SK-N-SH (cell line): ENCODE measurements at regions not wholly inside any gene's neighbourhood (a gene's known extent, or its start where the extent isn't known, plus 50 kb on each side); places are given as distances from the start of the nearest gene placed in this dataset.

Experiments used
- EP300 ChIP-seq, 2 experiments: IDR thresholded peaks; 2 replicates each; pipeline versions ENCODE4 v1.4.0 to v1.6.1; 2012; ENCODE audit warnings: borderline replicate concordance in 1 of 2, low read depth in 1 of 2, low read length in 1 of 2
- MAX ChIP-seq: IDR thresholded peaks from 2 replicates; pipeline ENCODE4 v1.4.0; 2012; ENCODE audit warnings: low read depth
- MXI1 ChIP-seq: IDR thresholded peaks from 2 replicates; pipeline ENCODE4 v1.6.1; 2012; ENCODE audit warnings: mild to moderate bottlenecking, low read depth, low read length, improper control_type of control experiment
- POLR2AphosphoS5 ChIP-seq: IDR thresholded peaks from 2 replicates; pipeline ENCODE4 v1.6.1; 2012; ENCODE audit warnings: low read depth, low read length
- RAD21 ChIP-seq: IDR thresholded peaks from 2 replicates; pipeline ENCODE4 v1.6.1; 2012; ENCODE audit warnings: mild to moderate bottlenecking, low read length
- RCOR1 ChIP-seq: fragments of 150-350 bp; IDR thresholded peaks from 2 replicates; pipeline ENCODE4 v1.6.1; 2017; ENCODE audit warnings: antibody characterized with exemption, low read length
- TAF1 ChIP-seq: IDR thresholded peaks from 2 replicates; pipeline ENCODE4 v1.6.1; 2012; ENCODE audit warnings: low read depth, mild to moderate bottlenecking, low read length, moderate library complexity, borderline replicate concordance
- TF ChIP-seq, protein P1 (sequence below): fragments of 200-600 bp; sonication (generic); IDR thresholded peaks from 2 replicates; pipeline ENCODE4 v1.6.1; 2017; ENCODE audit warnings: antibody characterized with exemption, mild to moderate bottlenecking, moderate library complexity
- TF ChIP-seq, protein P2 (sequence below): fragments of 150-350 bp; IDR thresholded peaks from 2 replicates; pipeline ENCODE4 v1.6.1; 2017; ENCODE audit warnings: antibody characterized with exemption, low read length, low read depth, borderline replicate concordance
- TF ChIP-seq, protein P3 (sequence below): IDR thresholded peaks from 2 replicates; pipeline ENCODE4 v1.6.1; 2012; ENCODE audit warnings: mild to moderate bottlenecking, low read depth, low read length, moderate library complexity
- TF ChIP-seq, protein P4 (sequence below): IDR thresholded peaks from 2 replicates; pipeline ENCODE4; 2012

GRCh38 chr1:80403471-80403893 is 1397.0 kb upstream of the ADGRL4 start:
- TF ChIP-seq, protein P1, sequence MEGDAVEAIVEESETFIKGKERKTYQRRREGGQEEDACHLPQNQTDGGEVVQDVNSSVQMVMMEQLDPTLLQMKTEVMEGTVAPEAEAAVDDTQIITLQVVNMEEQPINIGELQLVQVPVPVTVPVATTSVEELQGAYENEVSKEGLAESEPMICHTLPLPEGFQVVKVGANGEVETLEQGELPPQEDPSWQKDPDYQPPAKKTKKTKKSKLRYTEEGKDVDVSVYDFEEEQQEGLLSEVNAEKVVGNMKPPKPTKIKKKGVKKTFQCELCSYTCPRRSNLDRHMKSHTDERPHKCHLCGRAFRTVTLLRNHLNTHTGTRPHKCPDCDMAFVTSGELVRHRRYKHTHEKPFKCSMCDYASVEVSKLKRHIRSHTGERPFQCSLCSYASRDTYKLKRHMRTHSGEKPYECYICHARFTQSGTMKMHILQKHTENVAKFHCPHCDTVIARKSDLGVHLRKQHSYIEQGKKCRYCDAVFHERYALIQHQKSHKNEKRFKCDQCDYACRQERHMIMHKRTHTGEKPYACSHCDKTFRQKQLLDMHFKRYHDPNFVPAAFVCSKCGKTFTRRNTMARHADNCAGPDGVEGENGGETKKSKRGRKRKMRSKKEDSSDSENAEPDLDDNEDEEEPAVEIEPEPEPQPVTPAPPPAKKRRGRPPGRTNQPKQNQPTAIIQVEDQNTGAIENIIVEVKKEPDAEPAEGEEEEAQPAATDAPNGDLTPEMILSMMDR = no peak
- TF ChIP-seq, protein P2, sequence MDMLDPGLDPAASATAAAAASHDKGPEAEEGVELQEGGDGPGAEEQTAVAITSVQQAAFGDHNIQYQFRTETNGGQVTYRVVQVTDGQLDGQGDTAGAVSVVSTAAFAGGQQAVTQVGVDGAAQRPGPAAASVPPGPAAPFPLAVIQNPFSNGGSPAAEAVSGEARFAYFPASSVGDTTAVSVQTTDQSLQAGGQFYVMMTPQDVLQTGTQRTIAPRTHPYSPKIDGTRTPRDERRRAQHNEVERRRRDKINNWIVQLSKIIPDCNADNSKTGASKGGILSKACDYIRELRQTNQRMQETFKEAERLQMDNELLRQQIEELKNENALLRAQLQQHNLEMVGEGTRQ = no peak
- TF ChIP-seq POLR2AphosphoS5 = no peak
- TF ChIP-seq, protein P3, sequence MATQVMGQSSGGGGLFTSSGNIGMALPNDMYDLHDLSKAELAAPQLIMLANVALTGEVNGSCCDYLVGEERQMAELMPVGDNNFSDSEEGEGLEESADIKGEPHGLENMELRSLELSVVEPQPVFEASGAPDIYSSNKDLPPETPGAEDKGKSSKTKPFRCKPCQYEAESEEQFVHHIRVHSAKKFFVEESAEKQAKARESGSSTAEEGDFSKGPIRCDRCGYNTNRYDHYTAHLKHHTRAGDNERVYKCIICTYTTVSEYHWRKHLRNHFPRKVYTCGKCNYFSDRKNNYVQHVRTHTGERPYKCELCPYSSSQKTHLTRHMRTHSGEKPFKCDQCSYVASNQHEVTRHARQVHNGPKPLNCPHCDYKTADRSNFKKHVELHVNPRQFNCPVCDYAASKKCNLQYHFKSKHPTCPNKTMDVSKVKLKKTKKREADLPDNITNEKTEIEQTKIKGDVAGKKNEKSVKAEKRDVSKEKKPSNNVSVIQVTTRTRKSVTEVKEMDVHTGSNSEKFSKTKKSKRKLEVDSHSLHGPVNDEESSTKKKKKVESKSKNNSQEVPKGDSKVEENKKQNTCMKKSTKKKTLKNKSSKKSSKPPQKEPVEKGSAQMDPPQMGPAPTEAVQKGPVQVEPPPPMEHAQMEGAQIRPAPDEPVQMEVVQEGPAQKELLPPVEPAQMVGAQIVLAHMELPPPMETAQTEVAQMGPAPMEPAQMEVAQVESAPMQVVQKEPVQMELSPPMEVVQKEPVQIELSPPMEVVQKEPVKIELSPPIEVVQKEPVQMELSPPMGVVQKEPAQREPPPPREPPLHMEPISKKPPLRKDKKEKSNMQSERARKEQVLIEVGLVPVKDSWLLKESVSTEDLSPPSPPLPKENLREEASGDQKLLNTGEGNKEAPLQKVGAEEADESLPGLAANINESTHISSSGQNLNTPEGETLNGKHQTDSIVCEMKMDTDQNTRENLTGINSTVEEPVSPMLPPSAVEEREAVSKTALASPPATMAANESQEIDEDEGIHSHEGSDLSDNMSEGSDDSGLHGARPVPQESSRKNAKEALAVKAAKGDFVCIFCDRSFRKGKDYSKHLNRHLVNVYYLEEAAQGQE = no peak
- peak in 1 of 2 experiments; percentile 95; a peak in 2 of 4 replicates for TF ChIP-seq EP300 (IDR thresholded peaks at IDR 0.05; ENCODE audit: borderline replicate concordance in 1 of 2, low read depth in 1 of 2, low read length in 1 of 2)
- TF ChIP-seq RAD21 = peak; percentile 21; the same call in 1 of the 2 replicates
- no peak for TF ChIP-seq TAF1
- no peak for TF ChIP-seq MAX
- TF ChIP-seq, protein P4, sequence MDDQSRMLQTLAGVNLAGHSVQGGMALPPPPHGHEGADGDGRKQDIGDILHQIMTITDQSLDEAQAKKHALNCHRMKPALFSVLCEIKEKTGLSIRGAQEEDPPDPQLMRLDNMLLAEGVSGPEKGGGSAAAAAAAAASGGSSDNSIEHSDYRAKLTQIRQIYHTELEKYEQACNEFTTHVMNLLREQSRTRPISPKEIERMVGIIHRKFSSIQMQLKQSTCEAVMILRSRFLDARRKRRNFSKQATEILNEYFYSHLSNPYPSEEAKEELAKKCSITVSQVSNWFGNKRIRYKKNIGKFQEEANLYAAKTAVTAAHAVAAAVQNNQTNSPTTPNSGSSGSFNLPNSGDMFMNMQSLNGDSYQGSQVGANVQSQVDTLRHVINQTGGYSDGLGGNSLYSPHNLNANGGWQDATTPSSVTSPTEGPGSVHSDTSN = no peak
- TF ChIP-seq RCOR1 = peak; percentile 91
- TF ChIP-seq MXI1 = no peak; the same call in 1 of the 2 replicates
